HFFc6 (cell line): ENCODE measurements at regions not wholly inside any gene's neighbourhood (a gene's known extent, or its start where the extent isn't known, plus 50 kb on each side); places are given as distances from the start of the nearest gene placed in this dataset.

Source experiments
- DNase-seq: peaks from one replicate; pipeline ENCODE4 v3.0.0-alpha.2; 2018
- H3K27ac Mint-ChIP-seq: 2 replicates; pipeline ENCODE4 v1.8.0; 2020; ENCODE audit warnings: mild to moderate bottlenecking, mixed read lengths
- H3K27me3 Mint-ChIP-seq: 2 replicates; pipeline ENCODE4 v1.8.0; 2021; ENCODE audit warnings: mild to moderate bottlenecking, moderate library complexity, mixed read lengths; ENCODE audit not compliant: insufficient read depth
- H3K36me3 Mint-ChIP-seq: 2 replicates; pipeline ENCODE4 v1.8.0; 2021; ENCODE audit warnings: low read depth, mixed read lengths
- H3K4me1 Mint-ChIP-seq: 2 replicates; pipeline ENCODE4 v1.8.0; 2020; ENCODE audit warnings: low read depth, mixed read lengths
- H3K4me3 Mint-ChIP-seq: 2 replicates; pipeline ENCODE4 v1.8.0; 2020; ENCODE audit warnings: mild to moderate bottlenecking, moderate library complexity, mixed read lengths
- H3K9me3 Mint-ChIP-seq: 2 replicates; pipeline ENCODE4 v1.8.0; 2020; ENCODE audit warnings: mild to moderate bottlenecking, mixed read lengths
- TF ChIP-seq, protein P1 (sequence below): fragments of 200-600 bp; sonication (generic); IDR thresholded peaks from 2 replicates; pipeline ENCODE4 v1.5.0; 2021; ENCODE audit warnings: antibody characterized with exemption, mild to moderate bottlenecking

DNA sequence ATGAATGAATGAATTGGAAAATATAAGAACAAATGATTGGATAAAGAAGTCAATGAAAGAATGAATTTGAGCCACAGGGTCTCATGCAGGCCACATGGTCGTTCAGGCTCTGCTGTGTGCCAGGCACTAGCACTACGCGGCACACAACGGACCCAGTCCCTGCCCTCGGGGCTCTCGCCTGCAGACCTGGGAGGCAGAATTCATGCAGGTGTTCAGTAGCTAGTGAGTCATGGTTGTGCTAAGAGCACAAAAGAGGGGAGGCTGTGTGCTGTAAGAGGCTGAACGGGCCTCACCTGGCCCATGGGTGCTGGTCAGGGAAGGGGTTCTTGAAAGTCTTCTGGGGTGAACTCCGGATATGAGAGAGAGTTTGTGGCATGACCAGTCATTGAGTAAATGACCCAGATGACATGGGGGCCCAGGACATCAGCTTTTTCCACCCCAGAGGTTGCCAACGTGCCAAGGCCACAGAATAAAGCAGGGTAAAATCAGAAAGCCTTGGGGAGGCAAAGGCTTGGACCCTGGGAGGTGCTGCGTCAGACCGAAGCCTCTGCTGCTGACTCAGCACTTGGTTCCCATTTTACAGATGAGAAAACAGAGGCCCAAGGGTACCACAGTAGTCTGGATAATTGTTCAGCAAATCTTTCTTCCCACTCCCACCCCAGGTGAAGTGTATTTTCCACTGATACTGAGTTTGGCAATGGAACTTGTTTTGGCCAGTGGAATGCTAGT is 264.3 kb upstream of the MVB12B start:
- TF ChIP-seq, protein P1, sequence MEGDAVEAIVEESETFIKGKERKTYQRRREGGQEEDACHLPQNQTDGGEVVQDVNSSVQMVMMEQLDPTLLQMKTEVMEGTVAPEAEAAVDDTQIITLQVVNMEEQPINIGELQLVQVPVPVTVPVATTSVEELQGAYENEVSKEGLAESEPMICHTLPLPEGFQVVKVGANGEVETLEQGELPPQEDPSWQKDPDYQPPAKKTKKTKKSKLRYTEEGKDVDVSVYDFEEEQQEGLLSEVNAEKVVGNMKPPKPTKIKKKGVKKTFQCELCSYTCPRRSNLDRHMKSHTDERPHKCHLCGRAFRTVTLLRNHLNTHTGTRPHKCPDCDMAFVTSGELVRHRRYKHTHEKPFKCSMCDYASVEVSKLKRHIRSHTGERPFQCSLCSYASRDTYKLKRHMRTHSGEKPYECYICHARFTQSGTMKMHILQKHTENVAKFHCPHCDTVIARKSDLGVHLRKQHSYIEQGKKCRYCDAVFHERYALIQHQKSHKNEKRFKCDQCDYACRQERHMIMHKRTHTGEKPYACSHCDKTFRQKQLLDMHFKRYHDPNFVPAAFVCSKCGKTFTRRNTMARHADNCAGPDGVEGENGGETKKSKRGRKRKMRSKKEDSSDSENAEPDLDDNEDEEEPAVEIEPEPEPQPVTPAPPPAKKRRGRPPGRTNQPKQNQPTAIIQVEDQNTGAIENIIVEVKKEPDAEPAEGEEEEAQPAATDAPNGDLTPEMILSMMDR, result no peak
- no peak overlapping the region for H3K27ac Mint-ChIP-seq
- DNase-seq, result no peak
- H3K4me1 Mint-ChIP-seq, result no peaks in the 10 kb centered on the region; the same call in 1 of the 2 replicates
- no peak overlapping the region for H3K4me3 Mint-ChIP-seq
- no peaks in the 10 kb centered on the region for H3K9me3 Mint-ChIP-seq
- peaks cover 28% of the 10 kb centered on the region for H3K27me3 Mint-ChIP-seq
- H3K36me3 Mint-ChIP-seq, result no peaks in the 10 kb centered on the region

DNA sequence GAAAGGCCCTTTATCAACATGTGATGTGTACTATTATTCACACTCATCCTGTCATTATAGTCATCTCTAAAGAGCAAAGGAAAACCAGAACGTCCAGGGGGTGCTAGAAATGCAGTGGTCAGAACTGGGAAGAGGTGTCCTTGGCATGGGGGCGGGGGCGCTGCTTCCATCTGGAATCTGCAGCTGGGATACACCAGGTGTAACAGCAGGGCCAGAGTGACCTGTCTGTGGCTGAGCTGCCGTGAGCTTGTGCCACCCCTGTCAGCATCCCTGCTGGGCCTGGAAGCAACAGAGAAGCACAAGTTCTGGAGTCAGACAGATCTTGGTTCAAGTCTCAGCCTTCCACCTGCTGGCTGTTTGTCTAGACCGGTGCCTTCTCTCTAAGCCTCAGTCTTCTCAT is 263.3 kb upstream of the MVB12B start:
- DNase-seq, result no peak
- Mint-ChIP-seq H3K4me1 (no peaks in the 10 kb centered on the region; the same call in 1 of the 2 replicates), H3K27me3 (peaks cover 28% of the 10 kb centered on the region), H3K36me3 (no peaks in the 10 kb centered on the region), H3K27ac (no peak overlapping the region), H3K4me3 (no peak overlapping the region), H3K9me3 (no peaks in the 10 kb centered on the region)
- TF ChIP-seq, protein P1, result no peak

DNA sequence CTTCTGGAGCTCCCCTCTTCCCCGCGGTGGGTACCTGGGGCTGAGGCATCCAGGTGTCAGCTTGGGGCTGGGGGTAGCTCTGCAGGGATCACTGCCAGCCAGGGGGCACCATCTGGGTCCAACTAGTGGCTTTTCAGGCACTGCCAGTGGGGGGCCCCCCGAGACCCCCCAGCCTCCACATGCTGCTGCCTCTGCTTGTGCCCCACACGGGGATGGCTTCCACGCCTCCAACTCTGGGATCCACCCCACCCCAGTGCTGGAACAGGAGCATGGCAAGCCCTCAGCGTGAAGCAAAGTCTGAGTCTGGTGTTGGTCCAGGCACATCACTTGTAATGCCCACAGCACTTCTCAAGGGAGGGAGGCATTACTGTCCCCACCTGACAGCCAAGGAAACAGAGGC is 260.5 kb upstream of the MVB12B start:
- H3K9me3 Mint-ChIP-seq, result no peaks in the 10 kb centered on the region
- H3K27ac Mint-ChIP-seq, result no peak overlapping the region
- H3K27me3 Mint-ChIP-seq, result peaks cover 29% of the 10 kb centered on the region
- no peaks in the 10 kb centered on the region for H3K4me1 Mint-ChIP-seq
- TF ChIP-seq, protein P1, result no peak
- H3K4me3 Mint-ChIP-seq, result no peak overlapping the region
- DNase-seq, result no peak
- no peaks in the 10 kb centered on the region for H3K36me3 Mint-ChIP-seq

DNA sequence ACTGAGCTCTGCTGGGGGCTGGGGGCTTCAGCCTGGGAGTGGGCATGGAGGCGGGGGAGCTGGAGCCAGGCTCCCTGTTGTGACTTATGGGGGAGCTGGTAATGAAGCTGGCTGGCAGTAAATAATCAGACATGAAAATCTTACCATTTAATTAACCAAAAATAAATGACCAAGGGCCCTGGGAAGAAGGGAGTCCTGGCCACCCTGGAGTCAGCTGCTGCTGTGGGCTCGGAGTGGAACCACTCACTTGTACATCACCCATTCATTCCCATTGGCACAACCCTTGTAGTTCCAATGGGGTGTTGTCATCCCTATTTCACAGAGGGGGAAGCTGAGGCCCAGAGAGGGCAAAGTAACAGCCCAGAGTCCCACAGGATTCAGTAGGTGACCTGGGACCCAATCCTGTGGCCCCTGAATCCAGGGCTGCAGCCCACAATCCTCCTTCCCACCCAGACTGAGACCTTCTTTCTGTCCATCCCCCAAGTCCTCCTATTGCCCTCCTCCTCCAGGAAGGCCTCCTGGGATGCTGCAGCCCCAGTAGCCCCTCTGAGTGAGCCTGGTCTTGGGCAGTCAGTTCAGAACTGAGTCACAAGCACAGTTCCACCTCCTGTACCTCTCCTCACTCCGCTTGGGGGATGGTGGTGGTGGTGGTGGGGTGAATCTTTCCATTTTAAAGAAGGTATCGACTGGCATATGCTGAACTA is 259.4 kb upstream of the MVB12B start:
- TF ChIP-seq, protein P1, result no peak
- Mint-ChIP-seq H3K27me3 (peaks cover 36% of the 10 kb centered on the region), H3K27ac (no peak overlapping the region), H3K4me3 (no peak overlapping the region), H3K4me1 (no peaks in the 10 kb centered on the region), H3K36me3 (no peaks in the 10 kb centered on the region), H3K9me3 (no peaks in the 10 kb centered on the region)
- DNase-seq, result no peak

DNA sequence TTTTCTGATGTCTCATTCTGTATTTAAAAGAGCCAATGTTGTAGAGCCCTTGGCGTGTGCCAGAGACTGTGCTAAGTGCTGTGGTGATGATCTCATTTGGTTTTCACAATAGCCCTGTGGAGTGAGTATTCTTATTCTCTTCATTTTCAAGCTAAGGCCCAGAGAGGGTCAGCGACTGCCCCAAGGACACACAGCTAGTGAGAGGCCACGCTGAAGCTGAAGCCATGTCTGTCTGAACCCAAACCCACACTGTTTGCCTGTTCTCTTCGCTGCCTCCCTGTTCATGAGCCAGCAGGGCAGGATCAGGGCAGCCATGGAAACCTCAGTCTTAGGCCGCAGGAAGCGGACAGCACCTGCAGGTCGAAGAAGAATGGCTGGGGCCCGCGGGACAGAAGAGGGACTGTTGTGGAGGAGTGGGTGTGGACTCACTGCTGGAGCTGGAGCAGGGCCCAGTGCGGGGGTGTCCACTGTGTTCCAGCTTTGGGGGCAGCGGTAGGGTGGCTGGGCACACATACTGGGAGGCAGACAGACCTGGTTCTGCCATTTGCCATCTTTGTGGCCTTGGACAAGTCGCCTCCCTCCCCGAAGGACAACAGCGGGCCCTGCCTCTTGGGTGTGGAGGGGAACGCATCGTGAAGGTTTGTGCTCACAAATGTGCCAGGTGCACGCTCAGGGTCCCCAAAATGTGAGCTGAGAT is 257.9 kb upstream of the MVB12B start:
- H3K9me3 Mint-ChIP-seq, result no peaks in the 10 kb centered on the region
- H3K4me3 Mint-ChIP-seq, result no peak overlapping the region
- TF ChIP-seq, protein P1, result no peak
- H3K36me3 Mint-ChIP-seq, result no peaks in the 10 kb centered on the region
- no peaks in the 10 kb centered on the region for H3K4me1 Mint-ChIP-seq
- DNase-seq, result no peak
- no peak overlapping the region for H3K27ac Mint-ChIP-seq
- peaks cover 45% of the 10 kb centered on the region for H3K27me3 Mint-ChIP-seq
